HG02759 (cell line): ENCODE measurements at regions not wholly inside any gene's neighbourhood (a gene's known extent, or its start where the extent isn't known, plus 50 kb on each side); places are given as distances from the start of the nearest gene placed in this dataset.
"Not testable (repeated sequence)": the region's sequence is repeated elsewhere in the genome, so short reads cannot be mapped to it uniquely, and the experiment has no call there.

Experiments
- ATAC-seq: cut with Tn5 transposase; IDR thresholded peaks from one replicate; pipeline ENCODE4 v1.9.1; 2021; ENCODE audit warnings: mild to moderate bottlenecking, moderate library complexity; ENCODE audit not compliant: unreplicated experiment

DNA sequence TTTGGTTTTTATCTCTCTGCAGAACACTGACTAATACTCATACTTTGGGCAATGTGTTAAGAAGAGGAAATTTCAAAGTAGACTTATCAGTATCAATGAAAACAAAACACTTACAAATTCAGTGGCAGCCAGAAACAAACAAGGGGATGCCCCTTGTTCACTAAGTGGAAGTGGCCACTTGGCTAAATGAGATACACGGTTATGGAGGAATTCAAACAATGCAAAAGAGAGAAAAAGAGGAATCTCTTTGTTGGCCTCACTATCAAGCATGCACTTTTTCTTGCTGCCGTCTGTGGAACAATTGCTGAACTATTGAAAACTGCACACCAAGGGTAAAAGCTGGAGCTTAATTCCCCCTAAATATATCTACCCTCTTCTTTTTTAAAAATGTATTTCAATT, 2044.9 kb upstream of the CDH6 start:
- no peak for ATAC-seq

DNA sequence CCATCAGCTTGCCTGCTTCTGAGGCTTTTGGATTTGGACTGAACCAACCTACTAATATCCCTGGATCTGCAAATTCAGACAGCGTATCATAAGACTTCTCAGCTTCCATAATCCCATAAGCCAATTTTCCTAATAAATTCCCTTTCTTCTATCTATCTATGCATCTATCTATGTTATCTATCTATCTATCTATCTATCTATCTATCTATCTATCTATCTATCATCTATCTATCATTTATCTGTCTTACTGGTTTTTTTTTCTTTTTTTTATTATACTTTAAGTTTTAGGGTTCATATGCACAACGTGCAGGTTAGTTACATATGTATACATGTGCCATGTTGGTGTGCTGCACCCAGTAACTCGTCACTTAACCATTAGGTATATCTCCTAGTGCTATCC, 2045.4 kb upstream of the CDH6 start:
- no peak for ATAC-seq

DNA sequence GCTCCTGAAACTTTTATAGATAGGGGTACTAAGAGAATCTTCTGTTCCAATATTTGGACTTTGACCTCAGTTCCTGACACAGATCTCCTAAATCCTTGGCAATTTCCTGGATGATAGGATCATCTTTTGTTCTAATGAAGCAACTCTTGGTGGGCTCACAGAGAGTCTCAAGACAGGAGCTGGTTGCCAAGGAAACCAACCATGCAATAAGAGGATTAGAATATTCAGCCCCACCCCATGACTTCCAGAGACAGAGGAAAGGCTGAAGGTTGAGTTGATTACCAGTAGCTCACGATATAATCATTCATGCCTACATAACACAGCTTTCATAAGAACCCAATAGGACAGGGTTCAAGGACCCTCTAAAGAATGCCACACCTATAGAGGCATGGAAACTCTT, 2050.2 kb upstream of the CDH6 start:
- no peak for ATAC-seq

DNA sequence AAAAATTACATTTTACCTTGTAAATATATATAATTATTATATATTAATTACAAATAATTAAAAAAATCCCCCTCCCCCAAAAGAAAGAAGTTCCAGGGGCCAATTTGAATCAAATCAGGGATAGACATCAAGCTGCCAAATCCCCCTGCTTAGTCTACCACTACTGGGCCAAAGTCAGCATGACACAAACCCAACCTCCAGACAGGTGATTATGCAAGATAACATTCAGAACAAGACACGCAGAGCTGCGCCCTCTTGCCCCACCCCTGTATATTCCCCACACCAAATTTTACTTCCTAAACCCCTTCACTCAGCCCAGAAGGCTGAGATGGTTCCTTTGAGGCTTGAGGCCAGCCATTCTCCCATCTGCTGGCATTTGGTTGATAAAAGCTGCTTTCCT, 2059.1 kb upstream of the CDH6 start:
- no peak for ATAC-seq

GRCh38 chr5:29131285-29131684, 2062.2 kb upstream of the CDH6 start:
- no peak for ATAC-seq

DNA sequence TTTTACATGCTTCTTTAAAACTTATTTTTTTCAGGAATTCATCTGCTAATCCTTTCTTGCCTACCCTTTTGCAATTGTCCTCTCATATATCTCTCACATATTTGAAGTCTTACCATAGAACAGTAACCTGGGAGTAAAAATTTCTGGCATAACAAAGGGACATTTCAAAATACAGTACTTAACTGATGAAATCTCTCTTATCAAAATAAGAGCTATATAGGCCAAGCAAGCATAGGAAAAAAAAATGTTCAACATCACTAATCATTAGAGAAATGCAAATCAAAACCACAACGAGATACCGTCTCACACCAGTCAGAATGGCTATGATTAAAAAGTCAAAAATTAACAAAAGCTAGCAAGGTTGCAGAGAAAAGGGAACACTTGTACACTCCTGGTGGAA, 2062.7 kb upstream of the CDH6 start:
- ATAC-seq = no peak

GRCh38 chr5:29127524-29128156, 2065.8 kb upstream of the CDH6 start:
- not testable (repeated sequence) for ATAC-seq

GRCh38 chr5:29126462-29126861, 2067.0 kb upstream of the CDH6 start:
- ATAC-seq = not testable (repeated sequence)

GRCh38 chr5:29122306-29122705, 2071.2 kb upstream of the CDH6 start:
- no peak for ATAC-seq

- no peak for ATAC-seq
Measured at GRCh38 chr5:29114331-29114768, 2076.0 kb upstream of the CDH9 start.

DNA sequence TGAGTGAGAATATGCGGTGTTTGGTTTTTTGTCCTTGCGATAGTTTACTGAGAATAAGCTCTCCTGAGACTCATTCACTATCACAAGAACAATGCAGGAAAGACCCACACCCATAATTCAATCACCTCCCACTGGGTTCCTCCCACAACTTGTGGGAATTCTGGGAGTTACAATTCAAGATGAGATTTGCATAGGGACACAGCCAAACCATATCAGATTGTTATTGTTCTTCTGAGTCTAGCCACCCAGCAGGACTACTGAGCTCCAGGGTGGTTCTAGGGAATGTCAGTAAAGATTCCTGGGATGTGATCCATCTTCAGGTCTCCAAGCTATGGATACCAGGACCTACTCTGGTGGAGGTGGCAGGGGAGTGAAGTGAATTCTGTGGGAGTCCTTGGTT, 2075.1 kb upstream of the CDH9 start:
- ATAC-seq = no peak

- no peak for ATAC-seq
Measured at GRCh38 chr5:29099585-29099984, 2061.2 kb upstream of the CDH9 start.

DNA sequence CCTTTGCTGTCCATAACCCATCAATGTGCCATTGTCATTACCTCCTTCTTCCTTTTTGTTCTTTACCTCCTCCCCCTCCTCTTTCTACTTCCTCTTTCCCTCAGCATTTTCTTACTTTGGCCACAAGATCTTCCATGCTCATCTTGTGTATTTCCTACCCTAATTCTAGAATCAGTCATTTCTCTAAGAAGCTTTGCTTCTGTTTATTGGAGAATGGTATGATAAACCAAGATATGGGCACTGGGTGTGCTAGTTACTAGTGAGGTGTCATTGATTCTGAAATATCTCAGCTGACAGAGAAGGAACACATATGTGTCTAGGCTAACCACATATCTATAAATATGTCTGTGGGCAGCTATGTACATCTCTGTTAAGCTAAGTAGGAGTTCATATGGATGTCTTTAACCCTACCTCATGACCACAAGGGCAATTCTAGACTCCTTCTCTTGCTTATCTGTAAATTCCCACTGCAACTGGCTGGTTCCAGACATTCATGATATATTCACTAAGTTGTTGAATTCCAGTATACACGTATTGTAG, 2051.3 kb upstream of the CDH9 start:
- ATAC-seq = no peak

GRCh38 chr5:29085142-29085541, 2046.8 kb upstream of the CDH9 start:
- ATAC-seq = no peak

GRCh38 chr5:29079771-29080170, 2041.4 kb upstream of the CDH9 start:
- no peak for ATAC-seq

GRCh38 chr5:29077451-29077850, 2039.1 kb upstream of the CDH9 start:
- ATAC-seq = no peak

DNA sequence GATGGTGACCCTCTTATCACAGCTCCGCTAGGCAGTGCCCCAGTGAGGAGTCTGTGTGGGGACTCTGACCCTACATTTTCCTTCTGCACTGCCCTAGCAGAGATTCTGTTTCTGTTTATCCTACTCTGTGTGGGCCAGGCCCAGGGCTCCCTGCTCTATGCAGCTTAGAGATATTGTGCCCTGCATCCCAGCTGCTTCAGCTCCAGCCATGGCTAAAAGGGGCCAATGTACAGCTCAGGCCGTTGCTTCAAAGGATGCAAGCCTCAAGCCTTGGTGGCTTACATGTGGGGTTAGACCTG, 2030.7 kb upstream of the CDH9 start:
- no peak for ATAC-seq

DNA sequence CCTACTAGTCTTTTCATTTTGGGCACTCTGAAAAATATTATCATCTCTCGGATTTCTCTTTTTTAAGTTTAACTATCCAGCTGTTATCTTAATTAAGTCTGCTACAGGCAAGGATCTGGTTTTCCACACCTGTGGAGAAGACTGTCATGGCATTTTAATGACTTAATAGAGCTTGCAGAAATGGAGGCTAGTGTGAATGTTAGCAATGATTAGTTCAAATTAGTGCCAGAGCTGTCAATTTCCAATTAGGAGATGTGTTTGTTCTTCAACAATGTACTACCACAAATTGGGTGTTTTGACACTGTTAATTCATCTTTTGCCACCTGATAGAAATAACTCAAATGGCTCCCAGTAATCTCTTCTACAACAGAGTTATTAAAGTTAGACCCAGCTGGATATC, 2023.0 kb upstream of the CDH9 start:
- no peak for ATAC-seq

DNA sequence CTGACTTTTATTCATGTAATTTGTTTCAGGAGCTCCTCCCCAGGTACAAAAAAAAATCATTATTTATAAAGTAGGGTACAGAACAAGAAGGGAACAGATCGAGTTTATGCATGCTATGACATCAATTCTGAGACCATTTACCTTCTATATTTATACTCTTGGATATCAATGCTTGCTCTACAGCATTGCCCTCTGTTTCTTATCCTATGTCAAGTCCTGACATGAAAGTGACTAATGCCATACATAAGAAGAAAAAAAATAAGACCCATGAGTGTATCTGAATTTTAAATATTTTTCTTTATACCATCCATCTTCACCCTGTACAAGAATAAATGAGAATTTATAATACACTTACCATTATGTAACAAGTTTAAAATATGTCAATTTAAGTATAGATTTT, 2016.3 kb upstream of the CDH9 start:
- ATAC-seq = no peak

DNA sequence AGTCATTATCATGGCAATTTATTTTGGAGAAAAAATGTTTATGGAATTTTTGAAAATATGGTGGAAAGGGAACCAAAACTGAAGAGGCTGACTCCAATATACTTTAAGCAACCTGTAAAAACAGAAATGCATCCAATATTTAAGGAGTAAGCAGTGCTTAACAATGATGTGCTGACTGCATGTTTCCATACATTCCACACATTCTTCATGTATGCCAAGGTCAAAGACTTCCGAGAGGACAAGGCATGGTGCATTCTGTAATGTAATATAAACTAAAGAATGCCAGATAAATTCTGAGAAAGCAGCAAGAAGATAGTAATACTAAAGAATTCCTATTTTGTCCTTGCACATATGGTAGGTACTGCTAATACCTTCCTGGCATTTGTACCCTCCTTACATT, 2015.9 kb upstream of the CDH9 start:
- ATAC-seq = no peak

DNA sequence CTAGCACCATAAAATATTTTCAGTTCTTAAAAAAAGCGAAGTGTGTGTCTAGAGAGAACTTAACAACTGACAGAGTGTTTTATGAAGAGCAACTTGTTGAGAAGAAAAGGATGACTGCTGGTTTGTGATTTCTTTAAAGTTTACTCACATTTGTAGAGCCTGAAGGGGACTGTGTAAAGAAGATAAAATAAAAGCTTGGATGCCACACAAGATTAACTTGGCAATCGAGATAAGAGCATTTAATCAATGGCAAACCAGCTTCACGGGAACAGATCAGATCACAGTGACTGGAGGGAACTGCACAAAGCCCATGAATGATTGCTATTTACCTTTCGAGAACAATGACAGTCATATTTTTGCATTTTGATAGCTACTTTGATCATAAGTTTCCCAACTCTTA, 2013.1 kb upstream of the CDH9 start:
- no peak for ATAC-seq

- no peak for ATAC-seq
Measured at GRCh38 chr5:29042152-29042551, 2003.8 kb upstream of the CDH9 start.

- no peak for ATAC-seq
Measured at GRCh38 chr5:29040404-29040803, 2002.0 kb upstream of the CDH9 start.
